GM18519 (cell line): ENCODE measurements at regions not wholly inside any gene's neighbourhood (a gene's known extent, or its start where the extent isn't known, plus 50 kb on each side); places are given as distances from the start of the nearest gene placed in this dataset.

ENCODE experiments used
- ATAC-seq: cut with Tn5 transposase; IDR thresholded peaks from one replicate; pipeline ENCODE4 v1.9.1; 2021; ENCODE audit warnings: mild to moderate bottlenecking, moderate library complexity; ENCODE audit not compliant: unreplicated experiment, low FRiP score

GRCh38 chr9:81395676-81396054 lies 293.7 kb downstream of the TLE1 start:
- no peak for ATAC-seq

DNA sequence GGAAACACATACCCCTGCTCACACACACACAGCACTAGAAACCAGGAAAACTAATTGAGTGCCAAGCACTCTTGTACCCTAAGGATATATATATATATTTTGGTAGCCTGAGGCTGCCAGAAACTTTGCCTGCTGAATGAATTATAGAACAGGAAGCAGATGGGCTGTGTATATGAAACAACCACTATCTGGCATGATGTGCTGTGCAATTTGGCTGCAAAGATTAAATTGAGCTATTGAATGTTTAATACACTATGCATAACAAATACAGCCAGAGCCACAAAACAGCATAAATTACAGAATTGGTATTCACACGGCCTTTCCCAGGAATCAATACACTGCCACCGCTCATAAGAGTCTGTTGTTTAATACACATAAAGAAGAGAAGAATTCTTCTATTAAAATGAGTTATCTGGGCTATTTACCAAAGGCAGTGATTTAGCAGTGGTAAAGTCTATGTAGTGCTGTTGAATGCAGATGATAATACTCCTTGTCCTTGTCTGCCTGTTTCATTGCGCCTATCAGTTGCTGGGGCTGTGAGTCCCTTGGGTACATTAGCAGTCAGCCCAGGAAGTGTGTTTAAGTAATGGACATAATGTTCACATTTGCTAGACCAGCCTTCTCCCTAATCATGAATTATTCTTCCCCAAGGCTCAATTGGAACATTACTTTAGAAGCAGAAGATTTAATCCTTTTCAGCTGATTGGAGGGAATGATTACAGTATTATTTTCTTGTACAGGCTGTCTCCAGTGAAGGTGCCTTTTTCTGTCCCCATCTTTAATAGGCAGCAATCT lies 294.3 kb downstream of the TLE1 start:
- ATAC-seq, result no peak

DNA sequence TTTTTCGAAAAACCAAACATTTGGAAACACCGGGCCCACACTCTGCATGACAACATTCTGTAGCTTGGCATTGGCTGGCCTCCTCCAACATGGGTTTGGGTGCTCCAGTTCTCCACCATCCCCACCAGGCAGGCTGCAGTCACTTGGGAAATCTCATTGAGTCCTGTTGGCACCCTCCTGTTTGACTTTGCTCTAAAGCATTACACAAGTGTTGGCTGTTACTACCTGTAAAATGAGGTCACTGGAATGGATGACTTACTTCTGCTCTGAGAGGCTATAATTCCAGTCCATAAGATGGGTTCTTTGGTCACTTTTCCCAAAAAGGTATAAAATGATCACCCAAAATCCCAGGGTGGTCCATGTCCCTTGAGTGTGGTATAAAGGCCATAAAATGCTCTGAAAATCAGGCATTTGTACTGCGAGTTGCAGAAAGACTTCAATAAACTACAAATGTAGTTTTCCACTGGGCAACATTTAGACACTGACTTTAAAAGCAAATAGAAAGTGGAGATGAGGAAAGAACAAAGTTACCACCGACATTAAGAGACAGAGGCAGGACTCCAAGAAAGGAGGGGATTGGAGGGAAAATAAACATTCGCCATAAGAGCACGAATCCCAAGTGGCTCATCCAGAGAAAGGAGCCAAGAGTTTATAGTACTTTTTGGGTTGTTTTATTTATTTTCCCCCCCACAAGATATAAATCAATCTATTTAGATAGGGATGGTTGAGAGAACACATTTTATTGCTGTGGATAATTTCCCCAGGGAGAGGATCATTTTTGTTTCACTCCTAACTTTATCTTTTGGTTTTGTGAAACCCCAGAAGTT lies 295.1 kb downstream of the TLE1 start:
- ATAC-seq, result no peak

DNA sequence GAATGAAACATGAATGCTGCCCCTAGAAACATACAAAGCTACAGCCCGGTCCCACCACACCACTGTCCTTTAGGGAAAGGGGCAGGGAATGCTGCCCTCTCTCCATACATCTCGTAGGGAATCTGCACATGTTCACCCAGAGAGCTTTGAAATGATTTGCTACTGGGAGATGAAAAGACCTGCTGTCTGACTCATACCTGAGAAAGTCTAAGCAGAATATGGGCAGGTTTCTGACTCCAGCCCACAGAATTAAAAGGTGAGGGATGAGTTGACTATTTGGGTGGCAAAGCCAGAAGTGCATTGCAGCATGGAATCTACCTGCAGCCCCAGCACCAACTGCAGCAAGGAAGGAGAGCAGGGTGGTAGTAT lies 297.9 kb downstream of the TLE1 start:
- no peak for ATAC-seq

- no peak for ATAC-seq
Measured at GRCh38 chr9:81390792-81391456, 298.4 kb downstream of the TLE1 start.

GRCh38 chr9:81389569-81389993 lies 299.8 kb downstream of the TLE1 start:
- no peak for ATAC-seq

- no peak for ATAC-seq
Measured at GRCh38 chr9:81388831-81389230, 300.5 kb downstream of the TLE1 start.

DNA sequence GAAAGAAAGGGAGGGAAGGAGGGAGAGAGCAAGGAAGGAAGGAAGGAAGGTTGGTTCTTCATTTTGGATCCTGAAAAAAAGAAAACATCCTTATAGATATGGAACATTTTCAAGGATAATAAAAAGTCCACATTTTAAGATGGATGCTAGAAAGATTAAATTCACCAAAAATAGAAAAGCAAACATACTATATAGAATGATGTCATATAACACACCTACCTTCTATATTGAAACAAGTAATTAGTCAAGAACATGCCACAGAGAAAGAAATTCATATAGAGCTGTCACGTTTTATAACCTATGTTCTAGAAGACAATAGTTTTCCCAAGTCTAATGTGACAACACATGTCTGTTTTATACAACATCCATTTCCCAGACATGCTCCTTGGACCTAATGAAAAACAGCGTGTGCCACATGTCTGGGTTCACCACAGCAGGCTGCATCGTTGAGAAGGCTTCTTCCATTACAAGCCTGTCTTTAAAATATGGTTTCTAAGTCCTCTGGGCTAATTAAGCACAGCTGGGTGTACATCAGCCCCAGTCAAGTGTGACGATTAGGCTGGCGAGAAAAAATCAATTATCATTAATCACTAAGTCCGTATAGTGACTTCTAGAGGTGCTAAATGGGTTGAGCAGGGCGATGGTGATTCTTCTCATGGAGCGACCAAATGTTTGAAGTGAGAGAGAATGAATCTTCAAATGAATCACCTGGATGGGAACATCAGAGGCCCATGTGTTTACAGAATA lies 301.8 kb downstream of the TLE1 start:
- no peak for ATAC-seq

- no peak for ATAC-seq
Measured at GRCh38 chr9:81384911-81385310, 304.4 kb downstream of the TLE1 start.

DNA sequence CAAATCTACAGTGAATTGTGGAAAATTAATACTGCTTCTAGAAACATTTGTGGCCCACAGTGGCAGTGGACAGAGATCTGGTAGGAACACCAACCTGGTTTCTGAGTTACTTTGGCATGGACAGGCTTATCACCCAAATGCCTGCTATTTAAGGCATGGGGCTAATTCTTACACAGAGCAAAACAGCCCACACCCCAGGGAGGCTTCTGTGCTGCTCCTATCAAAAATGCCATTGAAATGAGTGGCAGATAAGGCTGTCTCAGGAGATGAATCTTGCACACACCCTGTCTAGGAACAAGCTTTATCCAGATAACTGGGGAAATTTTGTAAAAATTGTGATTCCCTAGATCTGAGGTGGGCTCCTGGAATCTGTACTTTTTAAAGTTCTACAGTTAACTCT lies 307.1 kb downstream of the TLE1 start:
- no peak for ATAC-seq

DNA sequence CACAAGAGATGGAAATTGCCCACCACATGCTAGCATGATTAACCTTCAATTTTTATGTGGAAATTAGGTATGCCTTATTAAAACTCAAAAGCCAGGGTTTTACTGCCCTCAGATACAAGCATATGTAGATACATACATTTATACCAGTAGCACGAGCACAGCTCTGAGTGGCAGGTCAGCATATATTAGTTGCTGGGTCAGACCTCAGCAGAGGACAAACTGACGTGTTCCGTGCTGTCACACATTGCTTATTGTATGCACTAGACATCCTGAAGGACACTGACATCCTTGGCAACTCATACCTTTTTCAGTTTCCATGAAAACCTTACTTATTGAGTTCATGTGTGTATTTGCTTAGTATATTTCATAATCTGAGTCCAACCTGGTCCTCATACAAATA lies 307.7 kb downstream of the TLE1 start:
- no peak for ATAC-seq

GRCh38 chr9:81380504-81381359 lies 308.6 kb downstream of the TLE1 start:
- ATAC-seq, result no peak

GRCh38 chr9:81379655-81380054 lies 309.7 kb downstream of the TLE1 start:
- ATAC-seq, result no peak

- ATAC-seq, result no peak
Measured at GRCh38 chr9:81377921-81378320, 311.4 kb downstream of the TLE1 start.

DNA sequence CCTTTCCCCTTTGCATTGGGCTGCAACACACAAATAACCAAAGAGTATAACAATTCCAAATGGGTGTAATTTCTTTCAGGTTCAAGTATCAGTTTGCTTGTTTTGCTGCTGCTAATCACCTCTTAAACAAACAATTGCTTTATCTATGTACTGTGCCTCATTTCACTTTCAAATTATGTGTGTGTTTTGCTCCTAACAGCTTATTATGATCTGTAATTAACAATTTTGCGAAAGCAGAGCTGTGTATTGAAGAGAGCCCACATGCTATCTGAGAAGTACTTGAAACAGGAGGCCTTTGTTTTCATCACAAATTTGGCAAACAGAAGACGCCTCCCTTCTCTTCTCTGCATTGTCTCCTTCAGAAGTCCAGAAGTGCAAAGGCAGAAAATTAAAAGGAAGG lies 312.0 kb downstream of the TLE1 start:
- no peak for ATAC-seq

- no peak for ATAC-seq
Measured at GRCh38 chr9:81375187-81376100, 313.9 kb downstream of the TLE1 start.

GRCh38 chr9:81374459-81375186 lies 314.7 kb downstream of the TLE1 start:
- no peak for ATAC-seq

DNA sequence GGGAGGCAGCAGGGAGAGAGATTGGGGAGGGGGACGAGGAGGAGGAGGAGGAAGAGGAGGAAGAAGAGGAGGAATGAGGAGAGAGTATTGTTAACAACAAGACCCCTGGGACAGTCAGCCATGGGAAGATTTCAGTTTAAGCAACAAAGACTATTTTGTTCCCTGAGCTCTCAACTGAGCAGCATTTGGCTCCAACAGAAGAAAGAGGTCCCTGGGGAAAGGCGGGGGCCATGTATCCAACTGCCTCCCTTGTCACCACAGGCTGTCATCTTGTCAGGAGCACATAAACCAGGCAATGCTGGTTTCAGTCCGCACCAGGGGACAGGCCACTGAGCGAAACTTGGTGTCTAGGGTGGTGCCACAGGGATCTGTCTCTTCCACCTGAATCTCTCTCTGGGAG lies 316.1 kb downstream of the TLE1 start:
- no peak for ATAC-seq
